GM12878 (cell line): ENCODE measurements at regions not wholly inside any gene's neighbourhood (a gene's known extent, or its start where the extent isn't known, plus 50 kb on each side); places are given as distances from the start of the nearest gene placed in this dataset.

Experiments
- ATAC-seq: fragments of 200-7000 bp; cut with Tn5 transposase; 3 replicates; pipeline ENCODE4 v1.9.1; 2020; ENCODE audit warnings: mild to moderate bottlenecking, moderate library complexity
- BruUV-seq: library from RNA; stranded (reverse); fragments of 400-500 nt; replicated peaks from 2 replicates; lab custom pipeline; 2021; lab: Mats Ljungman, UMichigan
- CTCF ChIA-PET: fragments of 300-600 bp; sonication (Branson Sonifier 250); formaldehyde crosslinking; extraction: SDS; loops from one replicate; lab custom pipeline; 2021; ENCODE audit warnings: inconsistent platforms; lab: Yijun Ruan, JAX
- POLR2A ChIA-PET: fragments of 350-600 bp; formaldehyde crosslinking; extraction: SDS; loops from one replicate; lab custom pipeline; 2021; ENCODE audit warnings: inconsistent platforms; lab: Charles Lee
- RAD21 ChIA-PET: fragments of 300-600 bp; sonication (Branson Sonifier 250); formaldehyde crosslinking; loops from one replicate; lab custom pipeline; 2023; ENCODE audit warnings: antibody characterized with exemption; ENCODE audit not compliant: unreplicated experiment; lab: Charles Lee
- SMC1A ChIA-PET: fragments of 300-600 bp; sonication (Branson Sonifier 250); formaldehyde crosslinking; loops from one replicate; lab custom pipeline; 2023; ENCODE audit not compliant: unreplicated experiment, uncharacterized antibody; lab: Charles Lee
- DNase-seq: peaks from one replicate; pipeline ENCODE4 v3.0.0-alpha.2; 2011; ENCODE audit warnings: low read depth, low spot score
- FAIRE-seq: peaks from 3 replicates; lab custom pipeline; 2011; peaks lifted over from hg19 to GRCh38; lab: Jason Lieb, UNC
- H2AFZ ChIP-seq: 2 replicates; pipeline ENCODE4 v1.6.0; 2011; ENCODE audit warnings: low read depth, low read length, control low read depth; ENCODE audit not compliant: control insufficient read depth
- H3K27ac ChIP-seq: 2 replicates; pipeline ENCODE4 v1.5.1; 2011; ENCODE audit warnings: control low read depth; ENCODE audit not compliant: control insufficient read depth, insufficient read depth
- H3K27me3 ChIP-seq, 2 experiments: replicated peaks in 1 of 2; 2 replicates each; pipeline versions ENCODE4 v1.6.0 to v1.6.1; 2011; ENCODE audit warnings: low read length in 1 of 2; ENCODE audit not compliant: control insufficient read depth in 2 of 2, insufficient read depth in 2 of 2
- H3K36me3 ChIP-seq, 2 experiments: 2 replicates each; pipeline ENCODE4 v1.5.1; 2011; ENCODE audit warnings: low read length in 1 of 2; ENCODE audit not compliant: control insufficient read depth in 2 of 2, insufficient read depth in 2 of 2
- H3K4me1 ChIP-seq: 2 replicates; pipeline ENCODE4 v1.6.1; 2011; ENCODE audit warnings: mild to moderate bottlenecking, low read length, moderate library complexity, mixed read lengths; ENCODE audit not compliant: control insufficient read depth, insufficient read depth
- H3K4me2 ChIP-seq: 2 replicates; pipeline ENCODE4 v1.6.0; 2011; ENCODE audit warnings: control low read depth; ENCODE audit not compliant: control insufficient read depth, insufficient read depth
- H3K4me3 ChIP-seq: fragments of 200-600 bp; sonication (generic); 2 replicates; pipeline ENCODE4 v1.5.1; 2016
- H3K79me2 ChIP-seq: 2 replicates; pipeline ENCODE4 v1.6.0; 2011; ENCODE audit warnings: low read length; ENCODE audit not compliant: control insufficient read depth, insufficient read depth
- H3K9ac ChIP-seq: 2 replicates; pipeline ENCODE4 v1.8.0; 2011; ENCODE audit warnings: low read length, control low read depth, mixed read lengths; ENCODE audit not compliant: control insufficient read depth, insufficient read depth
- H3K9me3 ChIP-seq: replicated peaks from 3 replicates; pipeline ENCODE4 v1.5.1; 2011; ENCODE audit warnings: mild to moderate bottlenecking, low read length; ENCODE audit not compliant: control insufficient read depth, insufficient read depth
- H4K20me1 ChIP-seq: 2 replicates; pipeline ENCODE4 v1.6.0; 2011; ENCODE audit not compliant: control insufficient read depth, insufficient read depth
- ASH2L ChIP-seq: fragments of 300-600, 200-600 bp; sonication (generic); IDR thresholded peaks from 2 replicates; pipeline ENCODE4 v1.6.1; 2017; ENCODE audit warnings: low read depth, mild to moderate bottlenecking, borderline replicate concordance
- CEBPB ChIP-seq, 2 experiments: fragments of 150-350 bp in 1 of 2; IDR thresholded peaks; 2 replicates each; pipeline ENCODE4 v1.6.1; 2012 to 2014; ENCODE audit warnings: low read depth in 2 of 2, low read length in 2 of 2, borderline replicate concordance in 1 of 2, inconsistent platforms in 1 of 2
- CHD4 ChIP-seq: fragments of 200-600 bp; sonication (generic); IDR thresholded peaks from 2 replicates; pipeline ENCODE4 v1.6.1; 2016; ENCODE audit warnings: mild to moderate bottlenecking
- EGR1 ChIP-seq, 2 experiments: IDR thresholded peaks; 1 replicate in 1 of 2; 2 replicates in 1 of 2; pipeline ENCODE4 v1.6.1; 2011 to 2012; ENCODE audit warnings: low read depth in 2 of 2, low read length in 2 of 2, borderline replicate concordance in 1 of 2, mild to moderate bottlenecking in 1 of 2, moderate library complexity in 1 of 2
- EP300 ChIP-seq, 2 experiments: fragments of 150-350 bp in 1 of 2; IDR thresholded peaks; 2 replicates each; pipeline ENCODE4 v1.6.1; 2011 to 2012; ENCODE audit warnings: low read depth in 2 of 2, low read length in 2 of 2, borderline replicate concordance in 1 of 2, improper control_type of control experiment in 1 of 2, inconsistent platforms in 1 of 2; ENCODE audit not compliant: control insufficient read depth in 1 of 2
- FOS ChIP-seq: IDR thresholded peaks from 3 replicates; pipeline ENCODE4 v1.6.1; 2011; ENCODE audit warnings: borderline replicate concordance; ENCODE audit not compliant: insufficient read length; ENCODE audit errors: extremely low read depth
- GABPA ChIP-seq: IDR thresholded peaks from 2 replicates; pipeline ENCODE4 v1.6.1; 2014; ENCODE audit warnings: antibody characterized with exemption, low read depth, mild to moderate bottlenecking, inconsistent platforms
- GATAD2B ChIP-seq: fragments of 450-650 bp; conservative IDR thresholded peaks from 2 replicates; pipeline ENCODE4 v1.6.1; 2017; ENCODE audit warnings: low read depth, mild to moderate bottlenecking, moderate library complexity
- HSF1 ChIP-seq: fragments of 150-350 bp; IDR thresholded peaks from 2 replicates; pipeline ENCODE4 v1.6.1; 2014; ENCODE audit warnings: mild to moderate bottlenecking, low read depth, low read length
- IRF4 ChIP-seq: IDR thresholded peaks from 2 replicates; pipeline ENCODE4 v1.6.1; 2011; ENCODE audit warnings: low read depth, low read length
- NBN ChIP-seq: fragments of 450-650 bp; IDR thresholded peaks from 2 replicates; pipeline ENCODE4 v1.6.1; 2016
- REST ChIP-seq: IDR thresholded peaks from 2 replicates; pipeline ENCODE4 v1.6.1; 2012; ENCODE audit warnings: mild to moderate bottlenecking, low read depth, low read length
- SPI1 ChIP-seq: IDR thresholded peaks from 2 replicates; pipeline ENCODE4 v1.6.1; 2011; ENCODE audit warnings: low read depth, mild to moderate bottlenecking, low read length, moderate library complexity, borderline replicate concordance; ENCODE audit not compliant: insufficient read depth
- SREBF1 ChIP-seq: IDR thresholded peaks from 2 replicates; pipeline ENCODE4 v1.6.1; 2012; ENCODE audit warnings: mild to moderate bottlenecking, low read length
- TARDBP ChIP-seq: IDR thresholded peaks from 2 replicates; pipeline ENCODE4 v1.6.1; 2016; ENCODE audit warnings: borderline replicate concordance
- ZBED1 ChIP-seq: IDR thresholded peaks from 2 replicates; pipeline ENCODE4 v1.6.1; 2016; ENCODE audit warnings: borderline replicate concordance
- ZZZ3 ChIP-seq: IDR thresholded peaks from 2 replicates; pipeline ENCODE4 v1.6.1; 2011; ENCODE audit warnings: low read depth; ENCODE audit not compliant: control insufficient read depth, insufficient read length
- WGBS: methylation state at CpG from one replicate; pipeline ENCODE4 v1.1.6; 2016; ENCODE audit warnings: low lambda C conversion rate; ENCODE audit not compliant: insufficient replicate concordance, insufficient coverage; ENCODE audit errors: missing lambda C conversion rate; 5-methylcytosine and 5-hydroxymethylcytosine counted together
- in situ Hi-C: fragments of 300-500 bp; cut with MboI; formaldehyde crosslinking; loops from 9 replicates; pipeline ENCODE4 v1.14.3; 2018; ENCODE audit warnings: mixed read lengths
- intact Hi-C: fragments of 100-400 bp; cut with micrococcal nuclease; formaldehyde crosslinking; loops from one replicate; pipeline ENCODE4 v1.14.2; 2022; ENCODE audit not compliant: unreplicated experiment
- TF ChIP-seq, protein P1 (sequence below): IDR thresholded peaks from 2 replicates; pipeline ENCODE4 v1.6.1; 2011; ENCODE audit warnings: borderline replicate concordance, low read depth, mild to moderate bottlenecking, moderate library complexity, mixed read lengths, low read length; ENCODE audit not compliant: insufficient read depth; ENCODE audit errors: extremely low read length

DNA sequence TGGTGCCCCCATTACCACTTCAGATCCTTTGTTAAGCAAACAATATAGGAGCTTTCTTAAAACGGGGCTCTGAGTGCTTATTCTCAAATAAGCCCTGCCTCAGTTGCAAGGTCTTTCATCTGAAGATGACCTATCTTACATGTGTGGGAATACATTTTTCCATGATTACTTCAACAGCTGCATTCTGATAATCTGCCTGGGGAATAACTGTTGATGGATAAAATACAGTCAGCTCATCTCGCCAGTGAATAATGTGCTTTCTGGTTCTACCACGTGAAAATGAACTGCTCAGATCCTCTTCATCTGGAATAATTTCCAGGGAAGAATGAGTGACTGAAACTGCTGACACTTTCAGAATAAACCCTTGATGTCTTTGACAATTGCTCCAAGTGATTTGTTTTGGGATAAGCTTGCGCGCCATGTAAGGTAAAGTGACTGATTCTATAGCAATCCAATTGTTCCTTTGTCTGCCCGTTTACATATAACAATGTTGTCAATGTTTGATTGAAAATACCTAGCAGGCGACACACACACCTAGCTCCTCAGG, 161.3 kb downstream of the RTL9 start:
- no peak overlapping the region for H2AFZ ChIP-seq
- DNase-seq (no peak), ATAC-seq (no peak), FAIRE-seq (no peak)
- no peak overlapping the region for H3K27ac ChIP-seq
- ChIA-PET POLR2A (no interaction called here), RAD21 (no interaction called here), CTCF (interaction anchor here (0.7 kb wide), 1 partner anchor 231 kb away, joined by 3 read pairs; no protein-coding TSS in a partner anchor), SMC1A (no interaction called here)
- no peaks in the 10 kb centered on the region for H4K20me1 ChIP-seq
- H3K4me3 ChIP-seq: no peak overlapping the region
- in situ Hi-C loops (no loop called here), intact Hi-C loops (no loop called here)
- H3K36me3 ChIP-seq: no peaks in the 10 kb centered on the region
- H3K79me2 ChIP-seq: no peaks in the 10 kb centered on the region
- H3K9me3 ChIP-seq: no peaks in the 10 kb centered on the region
- BruUV-seq: no TSS peak
- H3K4me2 ChIP-seq: no peak overlapping the region
- no peak overlapping the region for H3K9ac ChIP-seq
- 35% methylated on average over 7 of the region's 7 CpGs for WGBS
- no peak for TF ChIP-seq NBN
- TF ChIP-seq, protein P1, sequence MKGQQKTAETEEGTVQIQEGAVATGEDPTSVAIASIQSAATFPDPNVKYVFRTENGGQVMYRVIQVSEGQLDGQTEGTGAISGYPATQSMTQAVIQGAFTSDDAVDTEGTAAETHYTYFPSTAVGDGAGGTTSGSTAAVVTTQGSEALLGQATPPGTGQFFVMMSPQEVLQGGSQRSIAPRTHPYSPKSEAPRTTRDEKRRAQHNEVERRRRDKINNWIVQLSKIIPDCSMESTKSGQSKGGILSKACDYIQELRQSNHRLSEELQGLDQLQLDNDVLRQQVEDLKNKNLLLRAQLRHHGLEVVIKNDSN: no peak
- no peak for TF ChIP-seq CEBPB (IDR thresholded peaks at IDR 0.05; ENCODE audit: borderline replicate concordance in 1 of 2, low read depth in 2 of 2, low read length in 2 of 2)
- TF ChIP-seq CHD4: no peak
- no peak for TF ChIP-seq EGR1 (IDR thresholded peaks at IDR 0.05; ENCODE audit: borderline replicate concordance in 1 of 2, low read depth in 2 of 2, low read length in 2 of 2)
- TF ChIP-seq HSF1: no peak
- no peak for TF ChIP-seq GATAD2B
- TF ChIP-seq IRF4: no peak
- no peak for TF ChIP-seq EP300 (IDR thresholded peaks at IDR 0.05; ENCODE audit: borderline replicate concordance in 1 of 2, control insufficient read depth in 1 of 2, low read depth in 2 of 2, low read length in 2 of 2)
- TF ChIP-seq ZBED1: no peak
- TF ChIP-seq ZZZ3: no peak
- no peak for TF ChIP-seq SPI1
- TF ChIP-seq TARDBP: no peak
- no peak for TF ChIP-seq SREBF1
- no peak for TF ChIP-seq FOS
- TF ChIP-seq REST: no peak
- TF ChIP-seq ASH2L: no peak
- TF ChIP-seq GABPA: no peak
- H3K27me3 ChIP-seq: no peaks in the 10 kb centered on the region
- H3K4me1 ChIP-seq: no peaks in the 10 kb centered on the region
